ENCODE measurements at regions not wholly inside any gene's neighbourhood (a gene's known extent, or its start where the extent isn't known, plus 50 kb on each side); places are given as distances from the start of the nearest gene placed in this dataset.
"Not testable (repeated sequence)": the region's sequence is repeated elsewhere in the genome, so short reads cannot be mapped to it uniquely, and the experiment has no call there.

DNA sequence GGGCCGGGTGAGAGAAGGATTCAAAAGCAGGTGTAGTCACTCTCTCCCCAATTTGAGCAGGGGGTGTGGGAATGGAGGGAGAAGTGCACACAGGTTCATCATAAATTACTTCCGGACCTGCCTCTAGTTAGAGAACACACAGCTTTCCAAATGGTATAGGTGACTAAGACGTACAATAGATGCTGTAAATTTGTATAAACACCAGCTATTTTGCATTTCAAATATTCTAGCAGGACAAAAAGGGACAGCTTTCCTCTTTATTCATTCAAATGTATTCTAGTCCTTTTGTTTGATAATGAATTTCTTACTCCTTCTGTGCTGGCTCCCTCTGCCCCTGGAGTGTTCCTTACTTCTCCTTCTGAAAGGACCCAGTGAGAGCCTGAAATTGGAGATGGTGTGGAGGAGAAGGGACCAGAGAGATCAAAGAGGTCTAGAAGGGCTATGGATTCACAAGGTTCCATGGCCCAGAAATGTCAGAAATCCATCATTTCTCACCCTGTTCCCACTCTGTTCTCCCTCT is 53.2 kb upstream of the SH3BP4 start:
- DNase-seq (ENCODE audit: low spot score) = no peak
- TF ChIP-seq, protein P1, sequence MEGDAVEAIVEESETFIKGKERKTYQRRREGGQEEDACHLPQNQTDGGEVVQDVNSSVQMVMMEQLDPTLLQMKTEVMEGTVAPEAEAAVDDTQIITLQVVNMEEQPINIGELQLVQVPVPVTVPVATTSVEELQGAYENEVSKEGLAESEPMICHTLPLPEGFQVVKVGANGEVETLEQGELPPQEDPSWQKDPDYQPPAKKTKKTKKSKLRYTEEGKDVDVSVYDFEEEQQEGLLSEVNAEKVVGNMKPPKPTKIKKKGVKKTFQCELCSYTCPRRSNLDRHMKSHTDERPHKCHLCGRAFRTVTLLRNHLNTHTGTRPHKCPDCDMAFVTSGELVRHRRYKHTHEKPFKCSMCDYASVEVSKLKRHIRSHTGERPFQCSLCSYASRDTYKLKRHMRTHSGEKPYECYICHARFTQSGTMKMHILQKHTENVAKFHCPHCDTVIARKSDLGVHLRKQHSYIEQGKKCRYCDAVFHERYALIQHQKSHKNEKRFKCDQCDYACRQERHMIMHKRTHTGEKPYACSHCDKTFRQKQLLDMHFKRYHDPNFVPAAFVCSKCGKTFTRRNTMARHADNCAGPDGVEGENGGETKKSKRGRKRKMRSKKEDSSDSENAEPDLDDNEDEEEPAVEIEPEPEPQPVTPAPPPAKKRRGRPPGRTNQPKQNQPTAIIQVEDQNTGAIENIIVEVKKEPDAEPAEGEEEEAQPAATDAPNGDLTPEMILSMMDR (IDR thresholded peaks at IDR 0.05; ENCODE audit: borderline replicate concordance, control extremely low read depth, extremely low read depth, insufficient read depth, missing control alignments) = no peak
- in situ Hi-C loops (cut with MboI; ENCODE audit: low sequenced_read_pairs, unreplicated experiment) = no loop called here

DNA sequence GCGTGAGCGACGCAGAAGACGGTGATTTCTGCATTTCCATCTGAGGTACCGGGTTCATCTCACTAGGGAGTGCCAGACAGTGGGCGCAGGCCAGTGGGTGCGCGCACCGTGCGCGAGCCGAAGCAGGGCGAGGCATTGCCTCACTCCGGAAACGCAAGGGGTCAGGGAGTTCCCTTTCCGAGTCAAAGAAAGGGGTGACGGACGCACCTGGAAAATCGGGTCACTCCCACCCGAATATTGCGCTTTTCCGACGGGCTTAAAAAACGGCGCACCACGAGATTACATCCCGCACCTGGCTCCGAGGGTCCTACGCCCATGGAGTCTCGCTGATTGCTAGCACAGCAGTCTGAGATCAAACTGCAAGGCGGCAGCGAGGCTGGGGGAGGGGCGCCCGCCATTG is 63.4 kb upstream of the SH3BP4 start:
- DNase-seq (ENCODE audit: low spot score); in situ Hi-C loops (cut with MboI; ENCODE audit: low sequenced_read_pairs, unreplicated experiment): not testable (repeated sequence)

DNA sequence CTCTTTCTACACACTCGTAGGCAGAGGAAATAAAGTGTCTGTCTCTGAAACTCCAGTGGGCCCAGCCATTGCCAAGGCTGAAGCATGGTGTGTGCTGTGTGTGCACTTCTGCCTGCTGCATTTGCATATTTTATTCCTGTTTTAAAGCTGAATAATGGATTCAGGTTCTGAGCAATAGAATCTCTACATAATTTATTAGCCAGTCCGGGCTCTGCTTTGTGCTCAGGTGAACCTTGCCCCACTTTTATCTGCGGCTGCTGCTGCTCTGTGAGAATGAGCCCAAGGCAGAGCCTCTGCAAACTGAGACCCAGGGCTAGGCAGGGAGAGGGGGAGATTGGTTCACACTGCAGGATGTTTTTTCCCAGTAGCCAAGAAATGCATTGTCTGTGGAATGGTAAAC is 64.6 kb upstream of the SH3BP4 start:
- in situ Hi-C loops (cut with MboI; ENCODE audit: low sequenced_read_pairs, unreplicated experiment) = no loop called here
- TF ChIP-seq, protein P1 (IDR thresholded peaks at IDR 0.05; ENCODE audit: borderline replicate concordance, control extremely low read depth, extremely low read depth, insufficient read depth, missing control alignments) = no peak
- DNase-seq (ENCODE audit: low spot score) = no peak

GRCh38 chr2:234885886-234886285 is 65.9 kb upstream of the SH3BP4 start:
- TF ChIP-seq, protein P1 (IDR thresholded peaks at IDR 0.05; ENCODE audit: borderline replicate concordance, control extremely low read depth, extremely low read depth, insufficient read depth, missing control alignments) = no peak
- in situ Hi-C loops (cut with MboI; ENCODE audit: low sequenced_read_pairs, unreplicated experiment) = no loop called here
- DNase-seq (ENCODE audit: low spot score) = no peak

DNA sequence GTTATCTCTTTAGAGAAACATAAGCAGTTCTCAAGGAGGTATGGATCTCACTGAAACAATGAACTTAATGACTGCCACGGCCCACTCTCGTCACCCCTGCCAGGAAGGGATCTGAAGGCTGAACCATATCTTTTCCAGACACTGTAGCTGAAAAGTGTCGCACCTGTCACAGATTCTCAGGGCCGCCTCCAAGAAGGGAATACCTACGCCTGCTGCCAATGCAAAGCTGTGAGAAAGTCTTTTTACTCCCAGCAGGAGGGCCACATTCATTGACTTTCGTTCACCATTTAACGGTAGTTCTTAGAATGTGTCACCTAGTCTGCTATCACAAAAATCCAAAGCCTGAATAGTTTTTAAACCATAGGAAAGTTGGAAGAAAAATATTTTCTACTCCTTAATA is 66.7 kb upstream of the SH3BP4 start:
- TF ChIP-seq, protein P1 (IDR thresholded peaks at IDR 0.05; ENCODE audit: borderline replicate concordance, control extremely low read depth, extremely low read depth, insufficient read depth, missing control alignments) = no peak
- in situ Hi-C loops (cut with MboI; ENCODE audit: low sequenced_read_pairs, unreplicated experiment) = no loop called here
- DNase-seq (ENCODE audit: low spot score) = no peak

- TF ChIP-seq, protein P1 (IDR thresholded peaks at IDR 0.05; ENCODE audit: borderline replicate concordance, control extremely low read depth, extremely low read depth, insufficient read depth, missing control alignments) = no peak
- in situ Hi-C loops (cut with MboI; ENCODE audit: low sequenced_read_pairs, unreplicated experiment) = no loop called here
- DNase-seq (ENCODE audit: low spot score) = no peak
These were observed 67.2 kb upstream of the SH3BP4 start for GRCh38 chr2:234884591-234884990.

DNA sequence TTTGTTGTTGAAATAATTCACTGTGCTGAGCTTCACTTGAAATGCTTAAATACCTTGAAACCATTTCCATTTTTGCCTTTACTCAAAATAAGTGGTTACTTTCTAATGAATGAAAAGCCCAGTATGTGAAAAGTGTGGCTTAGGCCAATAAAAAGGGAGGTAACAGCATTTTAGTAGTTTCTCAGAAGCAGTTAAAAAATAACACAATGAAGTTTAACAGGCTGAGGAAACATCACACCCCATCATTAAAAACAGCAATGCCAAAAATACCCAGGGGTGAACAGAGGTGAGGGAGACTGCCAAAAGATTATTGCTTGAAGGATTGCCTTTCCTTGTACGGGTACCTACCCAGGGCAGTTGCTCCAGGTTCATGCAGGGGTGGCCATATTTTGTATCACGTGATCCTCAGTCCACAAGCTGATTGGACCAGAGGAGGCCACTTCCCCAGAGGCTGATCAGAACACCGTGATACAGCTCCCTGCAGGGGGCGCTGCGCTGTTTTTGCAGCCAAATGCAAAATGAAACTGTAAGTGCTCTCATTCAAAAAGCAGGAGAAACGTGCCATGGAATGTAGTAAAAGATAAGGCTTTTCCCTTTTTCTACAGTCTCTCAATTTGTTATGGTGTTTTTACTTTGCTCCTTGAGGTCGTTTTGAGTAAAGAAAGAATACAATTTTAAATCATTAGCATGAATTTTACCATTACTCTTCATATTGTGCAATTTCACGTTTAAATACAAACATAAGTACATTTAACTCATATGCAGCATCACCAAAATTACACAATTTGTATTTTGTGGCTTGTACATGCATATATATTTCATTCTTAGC is 70.2 kb upstream of the SH3BP4 start:
- TF ChIP-seq, protein P1 (IDR thresholded peaks at IDR 0.05; ENCODE audit: borderline replicate concordance, control extremely low read depth, extremely low read depth, insufficient read depth, missing control alignments) = peak; percentile 13
- DNase-seq (ENCODE audit: low spot score) = peak; percentile 32
- in situ Hi-C loops (cut with MboI; ENCODE audit: low sequenced_read_pairs, unreplicated experiment) = no loop called here

Measured in GM13976 (cell line).